H1 (cell line): ENCODE measurements at regions not wholly inside any gene's neighbourhood (a gene's known extent, or its start where the extent isn't known, plus 50 kb on each side); places are given as distances from the start of the nearest gene placed in this dataset.

Source experiments
- CTCF ChIA-PET: fragments of 300-600 bp; sonication (Branson Sonifier 250); formaldehyde crosslinking; loops from one replicate; lab custom pipeline; 2021; ENCODE audit not compliant: partially characterized antibody; lab: Charles Lee
- POLR2A ChIA-PET: fragments of 300-600 bp; sonication (Branson Sonifier 250); formaldehyde crosslinking; loops from one replicate; lab custom pipeline; 2021; ENCODE audit warnings: inconsistent platforms; ENCODE audit not compliant: partially characterized antibody; lab: Charles Lee
- DNase-seq, 2 experiments: peaks; one replicate each; pipeline versions ENCODE4 v3.0.0 to v3.0.0-alpha.2; 2010 to 2022; ENCODE audit warnings: low spot score in 2 of 2, low read depth in 1 of 2, mixed read lengths in 1 of 2
- FAIRE-seq: peaks from 2 replicates; lab custom pipeline; 2011; peaks lifted over from hg19 to GRCh38; lab: Jason Lieb, UNC
- H2AFZ ChIP-seq: 2 replicates; pipeline ENCODE4 v1.8.1; 2012; ENCODE audit warnings: low read length, inconsistent platforms
- H2AK5ac ChIP-seq: 2 replicates; pipeline ENCODE4 v1.6.1; 2013; ENCODE audit warnings: low read depth, low read length
- H2BK120ac ChIP-seq: replicated peaks from 2 replicates; pipeline ENCODE3; 2013; ENCODE audit warnings: low read depth, low read length, inconsistent platforms
- H2BK12ac ChIP-seq: 2 replicates; pipeline ENCODE4 v1.6.1; 2013; ENCODE audit warnings: low read depth, low read length
- H2BK15ac ChIP-seq: 2 replicates; pipeline ENCODE4 v1.6.1; 2013; ENCODE audit warnings: low read length
- H2BK20ac ChIP-seq: 2 replicates; pipeline ENCODE4 v1.6.1; 2013; ENCODE audit warnings: low read length
- H2BK5ac ChIP-seq: 2 replicates; pipeline ENCODE4 v1.6.1; 2013; ENCODE audit warnings: low read depth, low read length
- H3K14ac ChIP-seq: 2 replicates; pipeline ENCODE4 v1.6.1; 2013; ENCODE audit warnings: inconsistent platforms; ENCODE audit not compliant: insufficient read length
- H3K18ac ChIP-seq: 2 replicates; pipeline ENCODE4 v1.6.1; 2013; ENCODE audit warnings: low read length; ENCODE audit errors: extremely low read depth
- H3K23ac ChIP-seq: 2 replicates; pipeline ENCODE4 v1.6.1; 2013; ENCODE audit warnings: inconsistent platforms; ENCODE audit not compliant: insufficient read length
- H3K23me2 ChIP-seq: 2 replicates; pipeline ENCODE4 v1.6.1; 2013; ENCODE audit warnings: low read depth, low read length
- H3K27ac ChIP-seq: 2 replicates; pipeline ENCODE4 v1.6.1; 2011; ENCODE audit warnings: low read depth, low read length, inconsistent platforms
- H3K27me3 ChIP-seq, 4 experiments: replicated peaks in 1 of 4; 1 replicate in 1 of 4; 2 replicates in 3 of 4; pipeline versions ENCODE4 v1.6.1 to v1.8.1; 2011 to 2013; ENCODE audit warnings: low read length in 3 of 4, mild to moderate bottlenecking in 3 of 4, inconsistent platforms in 2 of 4, mixed read lengths in 2 of 4, moderate library complexity in 1 of 4; ENCODE audit not compliant: control insufficient read depth in 3 of 4, insufficient read depth in 3 of 4; ENCODE audit errors: extremely low read depth in 1 of 4
- H3K36me3 ChIP-seq, 4 experiments: 2 replicates each; pipeline versions ENCODE4 v1.6.1 to v1.8.1; 2011 to 2013; ENCODE audit warnings: mild to moderate bottlenecking in 4 of 4, low read length in 3 of 4, moderate library complexity in 2 of 4, control low read depth in 1 of 4, inconsistent platforms in 1 of 4; ENCODE audit not compliant: insufficient read depth in 4 of 4, control insufficient read depth in 2 of 4
- H3K4ac ChIP-seq: replicated peaks from 2 replicates; pipeline ENCODE3; 2013; ENCODE audit warnings: low read length, low read depth, mixed read lengths, inconsistent platforms; ENCODE audit not compliant: insufficient read length
- H3K4me1 ChIP-seq, 4 experiments: replicated peaks in 1 of 4; 1 replicate in 1 of 4; 2 replicates in 3 of 4; pipeline versions ENCODE4 v1.6.1 to v1.8.1; 2011 to 2013; ENCODE audit warnings: low read length in 3 of 4, inconsistent platforms in 2 of 4, mixed read lengths in 1 of 4; ENCODE audit not compliant: insufficient read depth in 4 of 4, control insufficient read depth in 3 of 4
- H3K4me2 ChIP-seq, 2 experiments: 2 replicates each; pipeline versions ENCODE4 v1.6.1 to v1.8.1; 2011 to 2013; ENCODE audit warnings: low read depth in 2 of 2, low read length in 2 of 2, control low read depth in 1 of 2, inconsistent platforms in 1 of 2, mild to moderate bottlenecking in 1 of 2; ENCODE audit not compliant: insufficient read depth in 1 of 2
- H3K4me3 ChIP-seq, 4 experiments: fragments of 200-600, 300-600 bp in 1 of 4; sonication (generic), shearing (Covaris generic), sonication (Bioruptor Twin) in 1 of 4; 2 replicates each; pipeline versions ENCODE4 v1.5.1 to v1.8.1; 2011 to 2016; ENCODE audit warnings: low read length in 4 of 4, low read depth in 3 of 4, control low read depth in 2 of 4, inconsistent platforms in 2 of 4, mild to moderate bottlenecking in 2 of 4, mixed read lengths in 1 of 4, moderate library complexity in 1 of 4; ENCODE audit not compliant: insufficient read depth in 2 of 4; ENCODE audit errors: extremely low read depth in 1 of 4
- H3K56ac ChIP-seq: replicated peaks from 2 replicates; pipeline ENCODE3; 2013; ENCODE audit warnings: low read depth, mild to moderate bottlenecking, mixed read lengths, low read length, inconsistent platforms; ENCODE audit not compliant: insufficient read length
- H3K79me1 ChIP-seq: 2 replicates; pipeline ENCODE4 v1.6.1; 2013; ENCODE audit warnings: low read depth, low read length, control low read depth
- H3K79me2 ChIP-seq, 2 experiments: 2 replicates each; pipeline versions ENCODE4 v1.6.1 to v1.8.1; 2012 to 2013; ENCODE audit warnings: low read length in 2 of 2, mild to moderate bottlenecking in 2 of 2, inconsistent platforms in 1 of 2; ENCODE audit not compliant: insufficient read depth in 2 of 2, control insufficient read depth in 1 of 2
- H3K9ac ChIP-seq, 4 experiments: replicated peaks in 1 of 4; 1 replicate in 1 of 4; 2 replicates in 3 of 4; pipeline versions ENCODE4 v1.6.1 to v1.8.1; 2011 to 2013; ENCODE audit warnings: low read depth in 3 of 4, low read length in 3 of 4, control low read depth in 2 of 4, mild to moderate bottlenecking in 2 of 4, moderate library complexity in 2 of 4, inconsistent platforms in 1 of 4; ENCODE audit errors: extremely low read depth in 1 of 4
- H3K9me3 ChIP-seq, 2 experiments: 2 replicates each; pipeline versions ENCODE4 v1.6.1 to v1.8.1; 2012 to 2013; ENCODE audit warnings: mild to moderate bottlenecking in 2 of 2, moderate library complexity in 2 of 2, control low read depth in 1 of 2, inconsistent platforms in 1 of 2, low read depth in 1 of 2, low read length in 1 of 2, mixed read lengths in 1 of 2; ENCODE audit not compliant: insufficient read depth in 2 of 2
- H4K20me1 ChIP-seq, 2 experiments: replicated peaks in 1 of 2; 2 replicates each; pipeline versions ENCODE3 to v1.8.1; 2011 to 2013; ENCODE audit warnings: inconsistent platforms in 2 of 2, low read length in 2 of 2, mild to moderate bottlenecking in 1 of 2; ENCODE audit not compliant: insufficient read depth in 2 of 2, control insufficient read depth in 1 of 2
- H4K5ac ChIP-seq: 2 replicates; pipeline ENCODE4 v1.6.1; 2013; ENCODE audit warnings: low read length, low read depth, mixed read lengths, inconsistent platforms; ENCODE audit not compliant: insufficient read length
- H4K8ac ChIP-seq: 2 replicates; pipeline ENCODE4 v1.8.0; 2013; ENCODE audit warnings: mild to moderate bottlenecking, moderate library complexity, low read length, inconsistent platforms; ENCODE audit not compliant: insufficient read depth; ENCODE audit errors: extremely low read depth
- H4K91ac ChIP-seq: replicated peaks from 2 replicates; pipeline ENCODE3; 2013; ENCODE audit warnings: low read length, mixed read lengths, inconsistent platforms; ENCODE audit not compliant: insufficient read length
- CBX5 ChIP-seq: fragments of 300-800, 300-1000 bp; sonication (generic); IDR thresholded peaks from 2 replicates; pipeline ENCODE4 v1.7.1; 2016; ENCODE audit warnings: antibody characterized with exemption, low read length, low read depth
- EGR1 ChIP-seq: IDR thresholded peaks from 2 replicates; pipeline ENCODE4 v1.6.1; 2011; ENCODE audit warnings: low read depth, low read length, borderline replicate concordance
- HDAC6 ChIP-seq: IDR thresholded peaks from one replicate; pipeline ENCODE4 v1.7.1; 2012; ENCODE audit warnings: low read depth, mild to moderate bottlenecking, inconsistent platforms, low read length, moderate library complexity
- KDM1A ChIP-seq: fragments of 200-600, 300-600 bp; sonication (generic); IDR thresholded peaks from 2 replicates; pipeline ENCODE4 v1.7.1; 2016; ENCODE audit warnings: mild to moderate bottlenecking, low read length, borderline replicate concordance
- KDM4A ChIP-seq: IDR thresholded peaks from one replicate; pipeline ENCODE4 v1.7.1; 2012; ENCODE audit warnings: low read depth, mild to moderate bottlenecking, moderate library complexity, low read length, inconsistent platforms; ENCODE audit not compliant: severe bottlenecking
- POU5F1 ChIP-seq: IDR thresholded peaks from 2 replicates; pipeline ENCODE4 v1.6.1; 2011; ENCODE audit warnings: low read depth, mild to moderate bottlenecking, low read length, moderate library complexity
- SIN3A ChIP-seq, 2 experiments: IDR thresholded peaks in 1 of 2; conservative IDR thresholded peaks in 1 of 2; 2 replicates each; pipeline ENCODE4 v1.6.1; 2011 to 2012; ENCODE audit warnings: low read length in 2 of 2, improper control_type of control experiment in 1 of 2, low read depth in 1 of 2, mild to moderate bottlenecking in 1 of 2
- TAF1 ChIP-seq: IDR thresholded peaks from 2 replicates; pipeline ENCODE4 v1.6.1; 2011; ENCODE audit warnings: mild to moderate bottlenecking, low read depth, low read length
- TBP ChIP-seq: IDR thresholded peaks from 2 replicates; pipeline ENCODE4 v1.6.1; 2011; ENCODE audit warnings: low read depth, low read length, improper control_type of control experiment
- WGBS, 2 experiments: shearing (Covaris generic) in 1 of 2; methylation state at CpG; one replicate each; pipeline versions ENCODE4 v1.1.6 to v1.1.7; 2013 to 2015; ENCODE audit warnings: low lambda C conversion rate in 2 of 2, mixed read lengths in 2 of 2, inconsistent platforms in 1 of 2, low coverage in 1 of 2, missing lambda C conversion rate in 1 of 2; ENCODE audit not compliant: insufficient replicate concordance in 2 of 2, insufficient coverage in 1 of 2, insufficient read length in 1 of 2; ENCODE audit errors: extremely low coverage in 1 of 2, missing lambda C conversion rate in 1 of 2; 5-methylcytosine and 5-hydroxymethylcytosine counted together

GRCh38 chr12:28946361-28946760, 202.7 kb upstream of the FAR2 start:
- Histone ChIP-seq H3K4ac (no peak overlapping the region), H3K79me1 (no peaks in the 10 kb centered on the region), H2BK120ac (no peak overlapping the region), H3K4me3 (no peak overlapping the region), H3K27ac (no peak overlapping the region), H2AK5ac (no peak overlapping the region), H3K23ac (no peak overlapping the region), H3K9me3 (no peaks in the 10 kb centered on the region), H4K20me1 (no peaks in the 10 kb centered on the region), H3K23me2 (no peaks in the 10 kb centered on the region), H3K27me3 (no peaks in the 10 kb centered on the region), H3K4me1 (no peaks in the 10 kb centered on the region), H3K14ac (no peak overlapping the region), H4K5ac (no peak overlapping the region), H2AFZ (no peak overlapping the region), H4K91ac (no peak overlapping the region), H3K4me2 (no peak overlapping the region), H3K56ac (no peak overlapping the region), H2BK15ac (no peak overlapping the region), H3K9ac (no peak overlapping the region), H3K79me2 (no peaks in the 10 kb centered on the region), H3K36me3 (no peaks in the 10 kb centered on the region), H2BK5ac (no peak overlapping the region), H2BK12ac (no peak overlapping the region), H3K18ac (no peak overlapping the region), H4K8ac (no peak overlapping the region), H2BK20ac (no peak overlapping the region)
- ChIA-PET POLR2A (no interaction called here), CTCF (interaction anchor here (0.6 to 1.5 kb wide), 3 partner anchors 9 to 82 kb away, joined by 3 read pairs; no protein-coding TSS in a partner anchor)
- WGBS, 2 experiments: 71% methylated on average over 6 of the region's 6 CpGs; no CpG with 5 or more reads in 1 of the 2 experiments
- TF ChIP-seq EGR1 (no peak), TBP (no peak), SIN3A (conservative IDR thresholded peaks at IDR 0.05 in 1 of 2, IDR thresholded peaks at IDR 0.05 in 1 of 2; ENCODE audit: low read depth in 1 of 2, low read length in 2 of 2) (no peak), HDAC6 (no peak), KDM1A (no peak), CBX5 (no peak), KDM4A (no peak), POU5F1 (no peak), TAF1 (no peak)
- no peak for DNase-seq
- no peak for FAIRE-seq
